GM10266 (cell line): ENCODE measurements at regions not wholly inside any gene's neighbourhood (a gene's known extent, or its start where the extent isn't known, plus 50 kb on each side); places are given as distances from the start of the nearest gene placed in this dataset.

ENCODE experiments used
- DNase-seq: peaks from one replicate; pipeline ENCODE4 v3.0.0; 2012; ENCODE audit errors: extremely low spot score
- TF ChIP-seq, protein P1 (sequence below): IDR thresholded peaks from 2 replicates; pipeline ENCODE4 v1.5.1; 2012; ENCODE audit warnings: mild to moderate bottlenecking, low read depth; ENCODE audit not compliant: control insufficient read depth, insufficient read depth; ENCODE audit errors: missing control alignments

DNA sequence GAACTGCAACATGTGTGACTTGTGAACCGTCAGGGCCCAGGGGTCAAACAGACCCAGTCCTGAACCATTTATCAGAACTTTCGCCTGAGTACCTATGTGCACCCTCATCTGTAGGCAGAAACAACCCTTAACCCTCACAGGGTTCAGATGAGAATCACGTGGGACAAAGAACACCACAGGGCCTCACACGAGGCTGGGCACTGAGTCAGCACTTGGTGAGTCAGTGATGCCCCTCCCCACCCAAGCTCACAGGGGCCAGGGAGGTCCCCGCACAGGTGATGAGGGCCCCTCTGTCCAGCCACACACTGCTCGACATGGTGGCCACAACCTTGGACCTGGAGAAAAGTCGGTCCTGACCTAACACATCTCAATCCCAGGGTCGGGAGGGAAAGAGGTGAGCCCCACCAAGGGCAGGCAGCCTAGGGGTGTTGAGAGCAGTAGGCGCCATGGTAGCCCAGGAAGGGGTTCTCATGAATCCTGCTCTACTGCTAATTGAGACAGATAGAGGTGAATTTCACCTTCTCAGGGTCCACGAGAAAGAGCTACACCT, 176.4 kb downstream of the SHANK2 start:
- TF ChIP-seq, protein P1, sequence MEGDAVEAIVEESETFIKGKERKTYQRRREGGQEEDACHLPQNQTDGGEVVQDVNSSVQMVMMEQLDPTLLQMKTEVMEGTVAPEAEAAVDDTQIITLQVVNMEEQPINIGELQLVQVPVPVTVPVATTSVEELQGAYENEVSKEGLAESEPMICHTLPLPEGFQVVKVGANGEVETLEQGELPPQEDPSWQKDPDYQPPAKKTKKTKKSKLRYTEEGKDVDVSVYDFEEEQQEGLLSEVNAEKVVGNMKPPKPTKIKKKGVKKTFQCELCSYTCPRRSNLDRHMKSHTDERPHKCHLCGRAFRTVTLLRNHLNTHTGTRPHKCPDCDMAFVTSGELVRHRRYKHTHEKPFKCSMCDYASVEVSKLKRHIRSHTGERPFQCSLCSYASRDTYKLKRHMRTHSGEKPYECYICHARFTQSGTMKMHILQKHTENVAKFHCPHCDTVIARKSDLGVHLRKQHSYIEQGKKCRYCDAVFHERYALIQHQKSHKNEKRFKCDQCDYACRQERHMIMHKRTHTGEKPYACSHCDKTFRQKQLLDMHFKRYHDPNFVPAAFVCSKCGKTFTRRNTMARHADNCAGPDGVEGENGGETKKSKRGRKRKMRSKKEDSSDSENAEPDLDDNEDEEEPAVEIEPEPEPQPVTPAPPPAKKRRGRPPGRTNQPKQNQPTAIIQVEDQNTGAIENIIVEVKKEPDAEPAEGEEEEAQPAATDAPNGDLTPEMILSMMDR = no peak
- no peak for DNase-seq

DNA sequence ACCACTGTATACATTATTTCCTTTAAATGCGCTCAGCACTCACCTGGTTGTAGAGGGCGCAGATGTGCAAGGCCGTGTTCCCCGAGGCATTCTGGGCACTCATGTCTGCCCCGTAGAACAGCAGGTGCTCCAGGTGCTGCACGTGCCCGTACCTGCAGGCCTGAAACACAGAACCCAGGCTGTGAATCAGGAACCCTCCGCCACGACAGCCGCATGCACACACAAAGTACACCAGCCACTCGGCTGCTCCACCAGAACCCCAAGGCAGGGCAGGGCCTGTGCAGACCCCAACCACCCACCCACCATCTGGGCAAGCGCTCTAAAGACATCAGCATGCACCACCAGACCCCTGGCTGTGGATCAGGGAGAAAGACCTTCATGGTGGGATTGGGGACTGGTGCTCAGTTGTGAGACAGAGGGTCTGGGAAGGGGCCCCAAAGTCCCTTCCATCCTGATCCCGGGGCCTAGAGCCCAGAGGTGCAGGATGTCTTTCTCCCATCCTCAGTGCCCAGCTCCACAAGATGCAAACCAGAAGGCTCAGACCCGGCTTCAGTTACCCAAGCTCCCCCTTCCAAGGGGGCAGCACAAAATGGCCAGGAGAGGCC, 177.2 kb downstream of the SHANK2 start:
- TF ChIP-seq, protein P1 = no peak
- no peak for DNase-seq

DNA sequence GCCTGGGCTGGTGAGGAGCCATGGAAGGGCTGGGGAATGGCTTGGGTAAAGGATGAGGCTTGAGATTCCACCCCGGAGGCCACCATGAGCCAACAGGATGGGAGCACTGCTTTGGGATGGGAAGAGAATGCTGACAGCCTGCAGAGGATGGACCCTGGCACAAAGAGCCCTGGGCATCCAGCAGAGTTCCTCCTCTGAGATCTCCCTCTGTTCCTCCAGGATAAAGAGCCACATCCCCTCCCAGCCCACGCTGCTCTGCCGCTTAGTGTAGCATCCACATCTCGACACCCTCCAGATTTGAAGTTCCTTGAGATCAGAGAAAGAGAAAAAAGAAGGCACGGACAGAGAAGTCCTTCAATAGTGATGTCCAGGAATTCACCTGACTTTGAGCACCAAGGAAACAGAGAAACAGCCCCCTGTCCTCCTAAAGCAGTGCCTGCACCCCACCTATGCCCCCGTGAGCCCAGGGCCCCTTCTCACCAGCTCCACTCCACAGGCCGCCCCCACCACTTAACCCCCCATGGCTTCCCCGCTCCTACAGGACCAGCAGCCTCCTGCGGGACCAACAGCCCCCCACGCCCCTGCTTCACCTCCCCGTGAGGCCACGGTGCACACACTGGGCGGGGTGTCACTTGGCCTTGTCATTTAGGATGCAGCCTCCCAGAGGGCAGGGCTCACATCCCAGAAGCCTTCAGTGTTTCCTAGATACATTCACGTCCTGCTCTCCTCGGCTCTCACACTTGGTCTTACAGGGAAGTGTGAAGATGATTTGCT, 180.5 kb downstream of the SHANK2 start:
- TF ChIP-seq, protein P1 = no peak
- DNase-seq = no peak

DNA sequence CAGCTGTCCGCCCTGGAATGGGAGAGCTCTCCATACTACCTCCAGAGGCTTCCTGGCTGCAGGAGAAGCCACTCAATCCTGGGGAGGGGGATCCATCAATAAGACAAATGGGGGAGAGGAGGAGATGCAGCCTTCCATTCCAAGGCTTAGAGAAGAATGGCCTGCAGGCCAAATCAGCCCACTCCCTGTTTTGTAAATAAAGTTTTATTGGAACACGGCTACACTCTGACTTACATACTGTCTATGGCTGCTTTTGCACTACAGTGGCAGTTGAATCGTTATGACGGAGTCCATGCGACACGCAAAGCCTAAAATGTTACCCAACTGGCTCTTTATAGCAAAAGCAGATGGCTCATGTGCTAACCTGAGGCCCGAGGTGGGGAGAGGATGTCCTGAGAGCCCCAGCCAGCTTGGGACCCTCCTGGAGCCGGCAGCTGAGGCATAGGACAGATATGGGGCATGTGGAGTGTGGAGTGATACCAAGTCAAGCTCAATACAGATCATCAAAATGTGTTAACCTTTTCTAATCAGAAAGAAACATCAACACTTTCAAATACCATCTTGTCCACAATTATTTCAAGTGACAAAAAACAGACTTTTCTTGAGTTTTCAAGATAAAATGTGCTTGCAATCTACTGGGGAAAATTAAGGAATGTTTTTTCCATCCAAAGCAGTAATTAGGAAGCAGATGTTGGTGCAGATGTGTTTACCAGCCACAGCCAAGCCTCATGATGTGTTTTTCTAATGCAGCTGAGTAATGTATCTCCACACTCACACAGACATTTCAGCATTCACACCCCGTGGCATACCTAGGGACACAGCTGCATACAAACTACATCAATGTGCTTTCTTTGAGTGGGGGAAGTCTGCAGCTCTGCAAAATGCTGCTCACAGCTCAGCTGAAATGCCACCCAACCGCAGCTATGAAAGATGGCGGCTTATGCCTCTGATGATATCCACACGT, 181.6 kb downstream of the SHANK2 start:
- DNase-seq = no peak
- TF ChIP-seq, protein P1 = no peak

DNA sequence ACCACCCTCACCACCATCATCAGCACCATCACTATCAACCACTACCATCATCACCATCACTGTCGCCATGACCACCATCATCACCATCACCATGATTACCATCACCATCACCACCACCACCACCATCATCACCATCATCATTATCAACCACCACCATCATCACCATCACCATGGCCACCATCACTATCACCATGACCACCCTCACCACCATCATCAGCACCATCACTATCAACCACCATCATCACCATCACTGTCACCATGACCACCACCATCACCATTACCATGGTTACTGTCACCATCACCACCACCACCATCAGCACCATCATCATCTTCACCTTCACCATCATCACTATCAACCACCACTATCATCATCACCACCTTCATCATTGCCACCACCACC, 183.4 kb downstream of the SHANK2 start:
- TF ChIP-seq, protein P1 = no peak

DNA sequence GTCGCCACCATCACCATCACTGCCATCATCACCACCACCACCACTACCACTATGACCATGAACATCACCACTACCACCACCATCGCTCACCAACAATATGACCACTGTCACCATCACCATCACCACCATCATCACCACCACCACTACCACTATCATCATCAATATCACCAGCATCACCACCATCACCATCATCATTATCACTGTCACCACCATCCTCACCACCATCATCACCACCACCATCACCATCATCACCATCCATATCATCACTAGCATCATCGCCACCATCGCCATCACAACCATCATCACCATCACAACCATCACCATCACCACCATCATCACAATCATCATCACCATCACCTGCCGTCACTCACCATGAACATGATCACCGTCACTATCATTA, 184.6 kb downstream of the SHANK2 start:
- TF ChIP-seq, protein P1 = no peak
- DNase-seq = no peak

More for the DNA sequence above, 183.4 kb downstream of the SHANK2 start:
- DNase-seq = no peak
